HG03066 (cell line): ENCODE measurements at regions not wholly inside any gene's neighbourhood (a gene's known extent, or its start where the extent isn't known, plus 50 kb on each side); places are given as distances from the start of the nearest gene placed in this dataset.

Experiments
- ATAC-seq: cut with Tn5 transposase; IDR thresholded peaks from one replicate; pipeline ENCODE4 v1.9.1; 2021; ENCODE audit warnings: low read depth; ENCODE audit not compliant: unreplicated experiment

DNA sequence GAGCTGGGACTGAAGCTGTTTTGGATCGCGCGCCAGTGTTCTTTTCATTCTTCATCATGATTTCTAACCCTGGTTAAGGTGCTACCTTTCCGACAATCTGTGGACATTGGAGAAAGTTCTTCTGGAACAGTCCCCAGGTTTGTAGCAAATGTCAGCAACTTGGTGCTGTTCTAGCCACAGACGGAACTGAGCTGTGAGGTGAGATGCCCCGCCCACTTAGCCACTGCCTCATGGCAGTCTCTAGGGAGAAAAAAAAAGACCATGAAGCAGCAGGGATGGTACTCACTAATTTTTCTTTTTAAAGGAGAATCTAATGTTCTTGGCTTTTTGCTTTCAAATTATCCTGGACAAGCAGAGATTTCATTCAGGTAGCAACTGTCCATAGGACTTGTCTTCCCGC, 72.1 kb upstream of the STK32A start:
- no peak for ATAC-seq

DNA sequence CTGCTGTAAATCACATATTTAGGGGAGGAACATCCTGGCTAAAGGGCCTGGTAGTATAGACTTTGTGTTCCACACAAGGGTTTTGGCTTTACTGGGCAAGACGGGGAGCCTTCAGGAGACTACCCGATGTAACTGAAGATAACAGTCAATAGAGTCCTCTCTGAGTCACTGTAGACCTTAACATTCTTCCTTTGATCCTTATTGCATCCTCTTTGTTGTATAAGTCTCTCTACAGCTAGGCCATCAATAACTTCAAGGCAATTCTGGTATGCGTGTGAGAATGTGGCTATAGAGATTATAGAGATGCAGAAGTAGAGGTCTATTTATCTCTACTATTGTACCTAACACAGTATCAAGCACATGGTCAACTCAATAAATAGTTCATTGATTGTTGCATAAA, 67.3 kb upstream of the STK32A start:
- no peak for ATAC-seq

DNA sequence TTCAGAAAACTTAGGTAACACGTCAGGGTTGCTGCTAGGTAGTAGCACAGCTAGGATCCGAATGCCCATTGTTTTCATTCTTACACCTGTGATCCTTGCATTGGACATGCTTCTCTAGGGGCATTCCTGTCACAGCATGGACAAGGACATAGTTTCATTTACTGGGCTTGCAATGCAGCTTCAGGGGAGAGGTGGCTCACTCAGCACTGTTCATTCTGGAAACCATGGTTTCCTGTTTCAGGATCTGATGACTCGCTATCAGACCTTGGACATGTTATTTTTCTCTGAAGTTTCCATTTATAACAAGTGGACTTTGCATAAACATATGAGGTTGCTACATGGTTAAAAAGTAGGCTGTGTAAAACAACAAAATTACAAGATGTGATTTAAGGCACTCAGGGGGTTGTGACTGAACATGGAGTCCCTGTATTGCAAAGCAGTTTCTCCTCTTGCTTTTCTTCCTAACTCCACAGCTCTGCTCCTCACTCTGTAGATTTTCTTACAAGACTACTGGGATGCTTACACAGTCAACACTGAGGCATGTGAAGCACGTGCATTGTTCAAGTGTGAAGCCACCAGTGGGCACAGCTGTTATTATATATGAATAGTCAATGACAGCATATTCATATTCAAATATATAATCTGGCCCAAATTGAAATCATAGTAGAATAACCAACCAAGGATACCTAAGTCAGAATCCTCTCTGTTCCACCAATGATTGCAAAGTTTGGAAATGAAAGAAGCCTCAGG, 66.1 kb upstream of the STK32A start:
- no peak for ATAC-seq

DNA sequence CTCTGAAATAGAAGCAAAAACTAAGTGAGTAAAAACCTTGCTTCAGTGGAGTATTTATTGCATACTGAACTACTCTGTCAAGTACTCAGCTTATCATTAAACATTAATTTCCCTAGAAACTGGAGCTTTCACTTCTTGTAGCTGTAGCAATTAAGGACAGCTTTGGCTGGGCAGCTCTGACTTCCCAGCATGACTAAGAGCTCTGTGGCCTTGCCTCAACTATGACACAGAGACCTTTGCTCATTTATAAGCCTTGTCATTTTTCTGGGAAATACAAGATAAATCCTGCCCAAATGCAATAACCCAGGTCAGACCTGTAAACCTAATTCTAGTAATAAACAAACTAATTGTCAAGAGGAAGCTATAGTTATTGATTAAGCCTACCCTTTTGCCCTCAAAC, 65.4 kb upstream of the STK32A start:
- ATAC-seq = peak; percentile 55

DNA sequence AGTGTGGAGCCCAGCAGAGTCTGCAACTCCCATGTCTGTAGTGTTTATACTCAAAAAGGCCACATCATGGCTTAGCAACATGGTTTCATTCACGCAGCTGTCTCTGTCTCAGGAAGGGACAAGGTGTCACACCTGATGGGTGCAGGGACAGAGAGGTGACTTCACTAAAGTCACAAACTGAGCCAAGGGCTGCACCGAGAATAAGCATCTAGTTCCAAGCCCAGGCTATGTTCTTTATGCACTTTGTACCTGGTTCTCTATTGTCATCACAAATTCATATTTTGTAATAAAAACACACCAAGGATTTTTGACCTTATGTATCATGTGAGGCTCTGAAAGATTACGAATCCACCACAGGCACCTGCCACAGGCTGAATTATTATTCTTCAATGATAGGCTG, 64.9 kb upstream of the STK32A start:
- ATAC-seq = peak; percentile 23

DNA sequence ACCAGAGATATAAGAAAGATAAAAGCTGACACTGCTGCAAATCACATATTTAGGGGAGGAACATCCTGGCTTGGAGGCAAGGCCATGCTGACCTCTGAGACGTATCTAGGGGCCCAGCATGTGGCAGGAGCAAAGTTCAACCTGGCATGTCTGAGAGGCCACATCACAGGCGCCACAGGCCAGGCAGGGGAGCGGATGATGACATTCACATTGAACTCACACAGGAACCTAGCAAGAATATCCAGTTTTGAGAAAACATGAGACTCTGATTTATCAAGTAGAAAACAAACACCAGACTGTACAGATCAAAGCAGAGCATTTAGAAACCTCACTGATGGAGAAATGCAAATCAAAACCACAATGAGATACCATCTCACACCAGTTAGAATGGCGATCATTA, 64.2 kb upstream of the STK32A start:
- ATAC-seq = peak; percentile 50

DNA sequence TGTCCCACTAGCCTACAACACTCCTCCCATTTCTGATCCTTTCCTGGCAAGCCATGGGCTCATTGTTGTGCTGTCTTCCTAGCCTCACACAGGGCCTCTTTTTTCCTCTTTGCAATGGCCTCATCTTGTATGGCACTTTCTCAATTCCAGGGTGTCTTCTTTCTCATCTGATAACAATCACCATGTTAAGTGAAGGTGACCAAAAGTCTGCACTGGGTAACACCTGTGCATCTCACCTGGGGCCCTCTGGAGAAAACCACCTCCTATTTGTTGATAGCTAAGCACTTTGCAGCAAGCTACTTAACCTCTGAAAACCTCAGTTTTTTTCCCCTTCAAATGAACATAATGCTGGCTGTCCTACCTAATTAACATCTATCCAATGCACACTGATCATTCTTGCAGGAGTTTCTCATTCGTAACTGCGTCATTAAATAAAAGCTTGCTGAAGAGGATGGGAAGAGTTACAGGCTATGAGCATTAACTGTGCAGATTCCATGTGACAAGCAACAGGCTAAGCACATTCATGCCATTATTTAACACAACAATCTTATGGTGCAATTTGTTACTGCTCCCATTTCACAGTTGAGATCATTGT, 60.1 kb upstream of the STK32A start:
- ATAC-seq = no peak

DNA sequence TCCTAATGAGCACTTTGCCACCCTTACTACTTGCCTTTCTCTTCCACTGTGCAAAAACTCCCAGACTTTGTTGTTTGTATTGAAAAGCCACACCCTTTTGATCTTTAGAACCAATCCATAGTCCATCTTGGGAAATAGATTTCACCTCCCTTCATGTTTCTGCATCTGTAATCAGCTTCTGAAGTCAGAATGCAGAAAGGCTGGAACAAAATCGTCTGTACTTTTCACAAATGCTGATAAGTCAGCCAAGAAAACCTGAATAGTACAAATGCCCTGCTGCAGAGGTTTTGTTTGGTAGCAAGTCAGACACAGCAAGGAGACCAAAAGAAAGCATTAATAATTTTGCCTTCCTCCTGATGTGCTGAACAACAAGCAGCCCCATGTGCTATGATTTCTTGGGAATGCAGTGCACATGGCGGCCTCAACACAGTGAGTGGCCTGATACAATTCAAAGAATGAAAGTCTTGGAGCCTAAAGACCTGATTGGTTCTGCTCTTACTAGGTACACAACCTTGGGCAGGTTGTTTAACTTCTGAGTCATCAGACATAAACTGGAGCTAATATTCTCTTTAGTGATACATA, 59.2 kb upstream of the STK32A start:
- no peak for ATAC-seq

DNA sequence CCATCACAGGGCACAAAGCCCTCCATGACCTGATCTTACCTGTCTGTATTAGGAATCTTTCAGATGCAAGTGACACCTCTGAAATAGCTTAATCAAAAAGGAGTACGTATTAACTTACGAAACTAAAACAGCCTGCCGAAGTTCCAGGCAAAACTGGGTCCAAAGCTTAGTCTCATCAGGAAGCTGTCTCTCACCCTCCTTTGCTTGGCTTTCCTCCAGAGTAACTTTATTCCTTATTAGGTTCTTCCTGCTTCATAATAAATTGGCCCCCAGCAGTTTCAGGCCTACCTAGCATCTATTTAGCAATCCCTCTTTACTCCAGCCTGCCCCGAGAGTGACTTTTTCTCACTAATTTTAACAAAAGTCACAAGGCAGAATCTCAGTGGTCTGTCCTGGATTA, 58.4 kb upstream of the STK32A start:
- ATAC-seq = no peak

DNA sequence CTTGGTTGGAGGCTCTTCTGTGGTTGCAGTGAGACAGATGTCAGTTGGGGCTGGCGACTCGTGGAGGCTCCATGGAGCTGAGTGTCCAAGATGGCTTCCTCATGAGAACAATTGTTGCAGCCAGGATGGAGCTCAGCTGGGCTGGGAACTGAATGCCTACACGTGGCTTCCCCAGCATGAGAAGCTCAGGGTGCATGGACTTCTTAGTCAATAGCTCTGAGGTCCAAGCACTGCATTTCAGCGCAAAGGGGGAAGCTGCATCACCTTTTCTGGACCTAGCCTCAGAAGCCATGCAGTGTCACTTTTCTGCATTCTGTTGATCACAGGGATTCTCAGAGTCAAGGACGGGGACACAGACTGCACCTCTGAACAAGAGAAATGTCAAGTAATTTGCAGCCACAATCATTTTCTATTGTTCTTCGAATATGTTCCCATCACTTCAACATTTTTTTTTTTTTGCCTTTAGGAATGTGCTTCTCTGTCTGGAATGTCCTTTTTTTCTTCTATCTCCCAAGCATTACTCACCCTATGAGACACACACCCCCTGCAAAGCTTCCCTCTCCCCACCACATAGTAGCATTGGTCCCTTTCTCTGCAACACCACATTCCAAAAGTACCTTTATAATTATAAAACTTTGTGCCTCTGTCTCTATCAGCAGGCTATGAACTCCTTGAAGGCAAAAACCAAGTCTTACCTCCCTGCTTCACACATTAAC, 57.5 kb upstream of the STK32A start:
- ATAC-seq = no peak

DNA sequence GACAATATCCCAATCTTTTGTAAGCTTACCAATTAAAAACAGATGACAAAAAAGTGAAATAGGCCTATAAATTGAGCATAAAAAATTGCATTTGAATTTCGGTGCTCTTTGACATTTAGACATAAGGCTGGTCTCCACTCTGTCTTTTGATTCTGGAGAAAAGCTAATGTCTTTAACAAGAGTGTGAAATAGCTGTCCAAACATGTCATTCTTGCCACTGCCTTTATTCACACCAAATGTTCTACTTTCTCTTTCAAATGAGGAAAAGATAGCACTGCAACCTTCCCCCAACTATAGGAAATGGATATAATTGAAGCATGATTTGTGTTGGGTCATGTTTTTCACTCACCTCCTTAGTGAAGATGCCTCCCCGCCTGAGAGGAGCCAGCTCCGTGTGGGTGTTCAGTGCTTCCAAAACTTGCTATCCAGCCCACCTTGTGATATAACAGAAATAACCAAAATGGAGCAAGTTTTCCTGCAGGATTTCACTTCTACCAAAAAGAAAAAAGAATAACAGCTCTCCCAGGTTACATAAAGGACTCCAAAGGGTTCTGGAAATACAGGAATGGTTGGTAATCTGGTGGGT, 55.2 kb upstream of the STK32A start:
- no peak for ATAC-seq

DNA sequence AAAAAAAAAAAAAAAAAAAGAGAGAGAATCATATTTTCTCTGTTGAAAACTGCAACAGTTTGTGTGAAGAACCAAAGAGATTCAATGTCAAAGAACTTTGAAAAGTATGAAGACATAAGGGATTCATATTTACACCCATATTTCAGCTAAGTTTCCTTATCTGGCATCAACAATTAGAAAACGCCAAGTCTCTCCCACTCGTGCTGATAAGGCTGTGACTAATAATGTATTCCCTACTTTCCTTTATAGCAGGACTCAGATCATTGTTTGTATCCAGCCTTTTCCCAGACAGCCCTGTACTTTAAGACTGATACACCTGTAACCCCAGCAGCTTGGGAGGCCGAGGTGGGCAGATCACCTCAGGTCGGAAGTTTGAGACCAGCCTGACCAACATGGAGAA, 54.1 kb upstream of the STK32A start:
- no peak for ATAC-seq
